ENCODE measurements at regions not wholly inside any gene's neighbourhood (a gene's known extent, or its start where the extent isn't known, plus 50 kb on each side); places are given as distances from the start of the nearest gene placed in this dataset.

- DNase-seq (ENCODE audit: low spot score), result peak; percentile 23
Observed at GRCh38 chr12:100741084-100741711, 53.4 kb upstream of the ANO4 start.

- DNase-seq (ENCODE audit: low spot score), result no peak
Observed at GRCh38 chr12:100743060-100743459, 51.5 kb upstream of the ANO4 start.

Data from kidney capillary endothelial cell (primary cell).